ENCODE measurements at regions not wholly inside any gene's neighbourhood (a gene's known extent, or its start where the extent isn't known, plus 50 kb on each side); places are given as distances from the start of the nearest gene placed in this dataset.

- TF ChIP-seq MAX (IDR thresholded peaks at IDR 0.05) (no peak), CTCF (IDR thresholded peaks at IDR 0.05) (no peak), USF2 (IDR thresholded peaks at IDR 0.05) (no peak), SMC3 (IDR thresholded peaks at IDR 0.05) (no peak), POLR2A (IDR thresholded peaks at IDR 0.05; ENCODE audit: low read length) (no peak), EP300 (IDR thresholded peaks at IDR 0.05) (no peak)
Observed at GRCh38 chr11:123254357-123254756, 59.3 kb upstream of the CLMP start.
